ENCODE measurements at regions not wholly inside any gene's neighbourhood (a gene's known extent, or its start where the extent isn't known, plus 50 kb on each side); places are given as distances from the start of the nearest gene placed in this dataset.

- no peak overlapping the region for H3K4me2 ChIP-seq
- Mint-ChIP-seq H3K4me3 (no peak overlapping the region), H3K27ac (no peak overlapping the region), H3K36me3 (ENCODE audit: low read depth) (peaks cover 43% of the 10 kb centered on the region), H3K27me3 (ENCODE audit: insufficient read depth, low read depth, poor library complexity) (no peaks in the 10 kb centered on the region), H3K4me1 (peaks cover 1% of the 10 kb centered on the region; the same call in 2 of the 3 replicates), H3K9me3 (peaks cover 48% of the 10 kb centered on the region)
- H3K9me2 ChIP-seq (ENCODE audit: insufficient read depth), result no peaks in the 10 kb centered on the region; the same call in 1 of the 2 replicates
- no peak overlapping the region for H3K4me3 ChIP-seq
- no peaks in the 10 kb centered on the region for H3F3A ChIP-seq (replicated peaks; ENCODE audit: low read depth)
- no peaks in the 10 kb centered on the region for H3K27me3 ChIP-seq (ENCODE audit: insufficient read depth)
- H3K4me1 ChIP-seq (ENCODE audit: insufficient read depth), result no peaks in the 10 kb centered on the region
- TF ChIP-seq REST (IDR thresholded peaks at IDR 0.05; ENCODE audit: unreplicated experiment) (no peak), CREB1 (CRISPR knock-in tag; IDR thresholded peaks at IDR 0.05; ENCODE audit: low read depth) (no peak), NANOG (IDR thresholded peaks at IDR 0.05; ENCODE audit: borderline replicate concordance) (no peak), ZNF331 (CRISPR knock-in tag; IDR thresholded peaks at IDR 0.05; ENCODE audit: low read depth) (no peak), ETS1 (IDR thresholded peaks at IDR 0.05) (no peak)
- DNase-seq (ENCODE audit: low spot score) (no peak), ATAC-seq (no peak)
- H3K36me3 ChIP-seq (ENCODE audit: insufficient read depth), result peaks cover 12% of the 10 kb centered on the region; the same call in 1 of the 2 replicates
- H3K27ac ChIP-seq (ENCODE audit: low read depth), result no peak overlapping the region
- no peaks in the 10 kb centered on the region for H4K20me1 ChIP-seq (replicated peaks; ENCODE audit: insufficient read depth)
- no peaks in the 10 kb centered on the region for H3K79me2 ChIP-seq (replicated peaks; ENCODE audit: insufficient read depth)
- no peak overlapping the region for H2AFZ ChIP-seq
Measured at GRCh38 chr9:4921449-4921848, 63.6 kb upstream of the JAK2 start.

GRCh38 chr9:4922101-4922500, 63.0 kb upstream of the JAK2 start:
- H3K9me2 ChIP-seq (ENCODE audit: insufficient read depth), result no peaks in the 10 kb centered on the region; the same call in 1 of the 2 replicates
- H3K27ac Mint-ChIP-seq, result no peak overlapping the region
- ATAC-seq, result no peak
- H3K9me3 Mint-ChIP-seq, result peaks cover 48% of the 10 kb centered on the region
- H3K79me2 ChIP-seq (replicated peaks; ENCODE audit: insufficient read depth), result no peaks in the 10 kb centered on the region
- H3K4me3 Mint-ChIP-seq, result no peak overlapping the region
- peaks cover 6% of the 10 kb centered on the region for H3K4me1 Mint-ChIP-seq
- peaks cover 43% of the 10 kb centered on the region for H3K36me3 Mint-ChIP-seq (ENCODE audit: low read depth)
- no peaks in the 10 kb centered on the region for H4K20me1 ChIP-seq (replicated peaks; ENCODE audit: insufficient read depth)
- H3K4me1 ChIP-seq (ENCODE audit: insufficient read depth), result no peaks in the 10 kb centered on the region
- no peaks in the 10 kb centered on the region for H3K27me3 Mint-ChIP-seq (ENCODE audit: insufficient read depth, low read depth, poor library complexity)
- no peaks in the 10 kb centered on the region for H3K27me3 ChIP-seq (ENCODE audit: insufficient read depth)
- H3K4me2 ChIP-seq, result no peak overlapping the region
- no peak overlapping the region for H3K4me3 ChIP-seq
- no peak overlapping the region for H2AFZ ChIP-seq
- no peaks in the 10 kb centered on the region for H3F3A ChIP-seq (replicated peaks; ENCODE audit: low read depth)
- DNase-seq (ENCODE audit: low spot score), result no peak
- peaks cover 12% of the 10 kb centered on the region; the same call in 1 of the 2 replicates for H3K36me3 ChIP-seq (ENCODE audit: insufficient read depth)
- no peak overlapping the region for H3K27ac ChIP-seq (ENCODE audit: low read depth)
- TF ChIP-seq REST (IDR thresholded peaks at IDR 0.05; ENCODE audit: unreplicated experiment) (no peak), EZH2phosphoT487 (IDR thresholded peaks at IDR 0.05; ENCODE audit: unreplicated experiment) (no peak), JUNB (IDR thresholded peaks at IDR 0.05; ENCODE audit: unreplicated experiment) (no peak), NANOG (IDR thresholded peaks at IDR 0.05; ENCODE audit: borderline replicate concordance) (no peak)

All from GM23338 (cell line).